TTC549 (cell line): ENCODE measurements at regions not wholly inside any gene's neighbourhood (a gene's known extent, or its start where the extent isn't known, plus 50 kb on each side); places are given as distances from the start of the nearest gene placed in this dataset.
"Not testable (repeated sequence)": the region's sequence is repeated elsewhere in the genome, so short reads cannot be mapped to it uniquely, and the experiment has no call there.

Source experiments
- FAIRE-seq: peaks from 2 replicates; lab custom pipeline; 2012; peaks lifted over from hg19 to GRCh38; lab: Jason Lieb, UNC

DNA sequence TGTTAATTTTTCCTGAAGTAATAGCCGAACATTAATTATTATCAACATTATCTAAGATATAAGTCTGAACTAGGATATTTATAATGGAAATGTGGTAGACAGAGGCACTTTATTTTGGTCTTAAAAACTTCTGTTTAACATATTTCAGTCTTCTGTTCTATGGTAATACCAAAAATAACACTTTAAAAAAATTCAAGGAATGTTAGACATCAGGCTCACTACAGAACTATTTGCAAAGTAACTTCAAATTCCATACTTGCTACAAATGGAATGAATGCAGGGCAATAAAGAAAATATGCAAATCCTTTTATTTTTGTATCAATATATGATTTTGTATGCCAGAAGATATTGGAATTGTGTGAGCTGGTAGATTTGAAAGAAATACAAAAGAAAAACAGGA lies 345.5 kb upstream of the DSEL start:
- no peak for FAIRE-seq

- no peak for FAIRE-seq
These were observed 337.8 kb upstream of the DSEL start for GRCh38 chr18:67854340-67854739.

- no peak for FAIRE-seq
These were observed 330.0 kb upstream of the DSEL start for GRCh38 chr18:67846422-67847098.

DNA sequence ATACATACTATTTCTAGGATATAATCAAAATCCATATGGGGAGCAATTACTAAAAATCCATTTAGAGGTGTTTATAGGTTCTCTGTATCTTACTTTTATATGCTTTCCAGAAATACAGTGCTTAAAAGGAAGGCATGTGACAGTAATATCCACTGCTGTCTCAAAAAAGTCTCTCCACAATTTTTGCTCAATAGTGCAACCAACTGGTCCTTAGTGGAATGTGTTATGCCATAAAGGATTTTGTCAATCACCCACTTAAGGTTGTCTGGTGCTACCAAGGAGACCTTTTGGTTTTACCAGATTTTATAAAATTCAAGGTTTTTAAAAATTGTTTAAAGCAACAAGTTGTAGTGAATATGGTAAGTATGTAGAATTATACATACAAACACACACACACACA lies 328.5 kb upstream of the DSEL start:
- no peak for FAIRE-seq

DNA sequence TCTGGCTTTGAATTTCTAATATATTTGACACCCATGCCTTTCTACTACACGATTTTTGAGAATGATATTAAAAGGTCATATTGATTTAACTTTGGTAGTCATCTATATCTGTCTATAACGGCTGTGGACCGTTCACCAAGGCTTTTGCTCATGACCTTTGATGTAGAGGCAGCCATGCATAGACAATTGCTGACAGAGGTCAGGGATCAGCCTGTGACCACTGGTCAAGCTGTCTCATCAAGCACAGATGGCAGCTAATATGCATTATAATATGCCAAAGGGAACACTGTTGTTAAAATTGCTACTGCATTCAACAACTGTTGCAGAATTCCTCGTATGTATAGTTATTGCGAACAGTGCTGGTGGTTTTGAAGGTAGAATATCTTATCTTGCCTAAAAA lies 323.9 kb upstream of the DSEL start:
- no peak for FAIRE-seq

- no peak for FAIRE-seq
These were observed 301.9 kb upstream of the DSEL start for GRCh38 chr18:67818432-67818831.

DNA sequence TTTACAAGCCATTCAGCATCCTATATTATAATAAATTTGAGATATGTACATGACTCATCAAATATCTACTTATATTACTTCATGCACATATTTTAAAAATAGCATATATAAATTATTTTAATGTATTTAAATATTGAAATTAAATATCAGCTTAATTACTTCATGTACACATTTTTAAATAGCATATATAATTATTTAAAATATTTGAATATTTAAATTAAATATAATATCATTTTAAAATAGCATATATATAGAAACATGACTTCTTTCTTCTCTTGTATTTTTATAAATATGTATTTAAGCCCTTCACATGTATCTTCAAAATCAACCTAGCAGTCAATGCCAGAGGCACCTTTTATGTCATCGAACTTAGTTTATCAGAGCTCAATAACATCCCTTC lies 298.8 kb upstream of the DSEL start:
- FAIRE-seq = peak; percentile 71

DNA sequence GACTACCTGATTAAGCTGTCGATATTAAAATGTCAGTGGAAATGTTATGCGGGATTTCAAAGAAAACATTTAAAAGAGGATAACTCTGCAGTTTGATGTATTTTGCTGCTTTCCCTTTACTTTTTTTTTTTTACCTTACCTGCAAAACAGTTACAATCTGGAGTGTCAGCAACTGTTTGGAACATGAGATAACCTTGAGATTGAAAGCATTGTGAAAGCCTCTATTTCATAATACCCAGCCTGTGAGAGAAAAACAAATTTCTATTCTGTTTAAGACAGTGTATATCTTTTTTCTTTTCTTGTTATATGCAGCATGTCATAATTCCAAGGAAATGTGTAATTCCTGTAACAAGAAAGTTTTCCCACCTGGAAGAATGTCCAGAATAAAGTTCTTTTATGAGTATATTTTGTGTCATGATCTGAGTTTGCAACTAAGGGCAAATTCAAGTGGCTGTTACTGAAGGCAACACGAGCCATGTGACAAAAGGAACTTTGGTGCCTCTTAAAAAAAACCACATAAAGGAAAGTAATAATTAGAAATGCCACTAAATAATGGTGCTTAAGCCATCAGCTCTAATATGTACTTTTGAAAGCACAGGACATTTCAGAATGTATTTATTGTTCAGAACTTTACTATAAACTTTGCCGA lies 297.0 kb upstream of the DSEL start:
- no peak for FAIRE-seq

- no peak for FAIRE-seq
These were observed 288.7 kb upstream of the DSEL start for GRCh38 chr18:67805261-67805660.

DNA sequence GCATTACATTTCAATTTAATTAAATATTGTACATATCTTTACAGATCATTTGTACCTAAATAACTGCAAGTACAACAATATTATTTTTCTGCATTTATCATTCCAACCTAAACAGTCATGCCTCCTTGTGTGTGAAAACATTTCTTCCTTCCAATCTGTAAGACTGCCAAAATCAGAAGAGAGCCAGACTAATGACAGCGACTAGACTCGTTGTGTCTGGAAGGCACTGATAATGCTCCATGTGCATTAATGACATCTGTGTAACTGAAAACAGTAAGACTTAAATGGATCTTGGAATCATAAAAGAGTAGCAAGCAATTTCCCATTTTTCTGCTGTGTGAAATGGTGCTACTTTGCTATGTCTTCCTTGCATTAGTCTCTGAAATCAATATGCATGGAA lies 278.0 kb upstream of the DSEL start:
- no peak for FAIRE-seq

DNA sequence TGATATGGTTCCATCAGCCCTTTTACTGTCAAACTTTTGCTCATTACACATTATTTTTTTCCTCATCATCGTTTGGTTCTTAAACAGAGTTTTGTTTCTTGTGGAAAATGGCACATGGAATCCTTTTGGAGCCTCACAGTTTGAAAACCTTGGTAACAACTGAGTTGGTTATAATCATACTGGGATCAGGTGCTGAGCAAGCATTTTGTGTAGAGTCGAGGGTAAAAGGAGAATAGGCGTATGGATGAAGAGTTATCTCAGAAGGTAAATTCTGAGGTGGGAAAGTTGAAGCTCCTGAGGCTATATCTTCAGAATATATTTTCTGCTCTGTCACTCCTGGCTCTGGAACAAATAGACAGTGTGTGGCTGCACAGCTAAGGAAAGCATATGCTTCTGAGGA lies 274.0 kb upstream of the DSEL start:
- no peak for FAIRE-seq

GRCh38 chr18:67789165-67789545 lies 272.6 kb upstream of the DSEL start:
- FAIRE-seq = no peak

DNA sequence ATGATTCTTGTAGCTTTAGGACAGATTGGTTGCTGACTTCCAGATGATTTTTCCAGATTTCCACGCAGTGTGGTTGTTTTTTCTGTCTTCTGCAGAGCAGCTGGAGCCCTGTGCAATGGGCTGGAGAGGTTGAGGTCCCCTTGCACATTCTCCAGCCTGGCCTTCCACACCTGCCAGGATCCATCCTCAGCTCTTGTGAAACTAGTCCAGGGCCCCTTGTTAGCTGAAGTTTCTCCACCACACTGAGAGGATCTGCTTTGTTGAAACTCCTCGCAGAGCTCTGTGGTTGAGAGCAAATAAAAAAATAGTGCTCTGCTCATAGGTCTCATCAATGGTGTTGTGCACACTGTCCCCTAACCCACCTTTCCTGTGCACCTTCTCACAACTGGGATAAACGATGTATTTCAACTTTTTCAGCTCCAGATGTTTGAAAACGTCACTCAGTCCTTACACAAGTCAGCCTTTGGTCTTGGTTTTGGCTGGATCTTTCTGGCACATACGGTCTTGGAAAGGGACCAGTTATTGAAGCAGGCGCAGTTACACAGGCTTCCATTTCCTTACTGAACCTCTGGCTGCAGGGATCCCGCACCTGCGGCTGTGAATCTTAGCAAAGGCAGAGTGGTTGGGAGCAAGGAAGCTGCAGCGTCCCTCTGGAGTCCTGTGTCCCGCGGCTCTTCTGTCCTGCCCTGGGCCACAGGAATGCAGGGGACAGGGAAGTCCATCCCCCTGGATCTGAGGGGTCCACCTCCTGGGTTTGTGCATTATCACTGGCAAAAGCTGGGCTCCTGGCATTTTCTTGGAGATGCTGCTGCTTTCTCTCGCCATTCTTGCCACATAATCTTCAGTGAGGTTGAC lies 272.0 kb upstream of the DSEL start:
- no peak for FAIRE-seq

GRCh38 chr18:67783196-67783946 lies 266.9 kb upstream of the DSEL start:
- no peak for FAIRE-seq

GRCh38 chr18:67778016-67778415 lies 261.5 kb upstream of the DSEL start:
- no peak for FAIRE-seq

DNA sequence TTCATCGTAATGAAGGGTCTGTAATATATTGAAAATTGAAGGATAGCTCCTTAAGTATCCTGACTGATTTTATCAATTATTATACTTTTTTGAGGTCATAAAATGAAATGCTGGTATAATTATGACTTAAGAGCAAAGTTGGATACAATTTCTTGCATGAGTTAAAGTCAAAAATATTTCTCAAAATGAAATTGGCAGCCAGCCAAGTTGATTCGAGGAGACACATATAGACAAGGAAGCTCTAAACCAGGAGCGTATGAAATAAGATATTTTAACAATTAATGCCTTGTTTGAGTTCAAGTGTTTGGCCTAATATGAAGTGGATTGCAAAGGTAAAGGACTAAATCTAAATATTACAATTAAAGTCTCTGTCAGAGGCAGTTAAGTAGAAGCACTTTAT lies 260.4 kb upstream of the DSEL start:
- FAIRE-seq = no peak

GRCh38 chr18:67771271-67771670 lies 254.8 kb upstream of the DSEL start:
- no peak for FAIRE-seq

GRCh38 chr18:67770520-67770919 lies 254.0 kb upstream of the DSEL start:
- FAIRE-seq = no peak

DNA sequence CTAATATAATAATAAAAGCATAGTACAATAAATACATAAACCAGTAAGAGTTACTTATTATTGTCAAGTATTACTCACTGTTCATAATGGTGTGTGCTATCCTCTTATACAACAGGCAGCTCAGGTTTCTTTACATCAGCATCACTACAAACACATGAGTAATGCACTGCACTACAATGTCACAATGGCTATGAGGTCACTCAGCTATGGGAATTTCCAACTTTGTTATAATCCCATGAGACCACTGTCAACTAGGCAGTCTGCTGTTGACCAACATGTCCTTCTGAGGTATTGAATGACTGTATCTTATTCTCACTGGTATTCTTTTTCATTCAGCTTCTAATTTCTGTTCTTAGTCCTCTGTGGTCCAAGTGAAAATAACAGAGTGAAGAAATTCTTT lies 250.4 kb upstream of the DSEL start:
- FAIRE-seq = no peak

- not testable (repeated sequence) for FAIRE-seq
These were observed 235.7 kb upstream of the DSEL start for GRCh38 chr18:67752211-67752610.

- no peak for FAIRE-seq
These were observed 226.4 kb upstream of the DSEL start for GRCh38 chr18:67742954-67743353.

- FAIRE-seq = no peak
These were observed 226.0 kb upstream of the DSEL start for GRCh38 chr18:67742525-67742924.

- FAIRE-seq = no peak
These were observed 219.0 kb upstream of the DSEL start for GRCh38 chr18:67735506-67735905.
